HG02884 (cell line): ENCODE measurements at regions not wholly inside any gene's neighbourhood (a gene's known extent, or its start where the extent isn't known, plus 50 kb on each side); places are given as distances from the start of the nearest gene placed in this dataset.
"Not testable (repeated sequence)": the region's sequence is repeated elsewhere in the genome, so short reads cannot be mapped to it uniquely, and the experiment has no call there.

Experiments used
- ATAC-seq: cut with Tn5 transposase; IDR thresholded peaks from one replicate; pipeline ENCODE4 v1.9.1; 2021; ENCODE audit warnings: mild to moderate bottlenecking, moderate library complexity; ENCODE audit not compliant: unreplicated experiment

DNA sequence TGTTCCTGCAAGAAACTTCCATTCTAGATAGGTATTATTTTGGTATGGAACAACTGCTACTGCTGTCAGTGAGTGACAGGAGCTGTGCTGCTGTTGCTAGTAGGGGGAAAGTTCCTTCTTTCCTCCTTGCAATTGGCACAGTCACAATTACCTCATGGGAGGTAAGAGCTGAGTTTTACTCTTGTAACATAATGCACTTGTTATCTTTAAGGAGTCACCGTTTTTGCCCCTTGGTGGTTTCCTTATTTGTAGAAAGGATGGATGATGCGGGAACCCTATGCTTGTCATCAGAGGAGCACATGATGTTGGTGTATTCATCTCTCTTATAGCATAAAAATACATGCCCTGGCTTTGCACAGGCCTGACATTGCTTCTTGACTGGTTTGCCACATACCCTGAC is 234.7 kb upstream of the NPY start:
- no peak for ATAC-seq

DNA sequence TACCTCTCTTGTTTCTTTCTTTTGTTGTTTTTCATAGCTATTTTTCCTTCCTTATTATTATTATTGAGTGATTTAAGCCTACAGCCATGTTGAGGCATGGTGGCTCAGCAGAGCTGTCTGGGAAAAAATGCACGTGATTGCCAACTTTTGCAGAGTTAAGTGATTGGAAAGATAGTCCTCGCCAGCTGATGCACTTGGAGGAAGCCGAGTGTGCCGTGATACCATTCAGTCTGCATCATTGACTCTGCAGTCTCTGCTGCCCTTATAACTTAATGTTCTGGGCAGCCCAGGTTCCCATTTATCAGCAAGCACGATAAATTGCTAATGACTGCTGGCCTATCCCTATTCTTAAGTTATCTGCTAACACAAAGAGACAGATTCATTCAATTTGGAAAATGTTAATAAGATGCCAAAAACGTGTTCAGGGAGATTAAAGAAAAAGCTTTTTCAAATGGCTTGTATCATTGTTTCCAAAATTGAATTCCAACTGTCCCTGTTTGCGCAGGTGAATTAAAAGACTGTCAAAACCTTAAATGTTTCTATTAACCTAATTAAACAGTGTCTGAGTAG is 232.9 kb upstream of the NPY start:
- ATAC-seq = no peak

DNA sequence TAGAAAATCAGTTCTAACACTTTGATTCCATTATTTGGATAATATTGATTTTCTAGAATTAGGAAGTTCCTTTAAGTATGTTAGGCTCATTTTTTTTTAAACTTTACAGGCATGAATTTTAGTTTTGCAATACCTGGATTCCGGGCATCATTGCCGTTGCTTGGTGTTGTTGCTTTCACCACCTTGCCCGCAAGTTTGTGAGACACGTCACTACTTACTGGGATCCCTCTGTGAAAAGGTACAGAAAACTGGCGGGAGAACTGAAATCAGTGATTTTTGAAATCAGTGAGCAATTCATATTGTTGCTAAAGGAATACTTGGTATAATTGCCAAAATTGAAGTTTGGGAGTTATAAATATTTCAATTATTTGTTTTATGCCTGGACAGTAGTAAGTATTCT is 232.3 kb upstream of the NPY start:
- ATAC-seq = no peak

- ATAC-seq = no peak
These were observed 231.3 kb upstream of the NPY start for GRCh38 chr7:24052572-24053260.

- ATAC-seq = no peak
These were observed 229.8 kb upstream of the NPY start for GRCh38 chr7:24054236-24054635.

- no peak for ATAC-seq
These were observed 226.7 kb upstream of the NPY start for GRCh38 chr7:24057243-24057642.

GRCh38 chr7:24058953-24059352 is 225.0 kb upstream of the NPY start:
- no peak for ATAC-seq

GRCh38 chr7:24059775-24060174 is 224.2 kb upstream of the NPY start:
- ATAC-seq = no peak

DNA sequence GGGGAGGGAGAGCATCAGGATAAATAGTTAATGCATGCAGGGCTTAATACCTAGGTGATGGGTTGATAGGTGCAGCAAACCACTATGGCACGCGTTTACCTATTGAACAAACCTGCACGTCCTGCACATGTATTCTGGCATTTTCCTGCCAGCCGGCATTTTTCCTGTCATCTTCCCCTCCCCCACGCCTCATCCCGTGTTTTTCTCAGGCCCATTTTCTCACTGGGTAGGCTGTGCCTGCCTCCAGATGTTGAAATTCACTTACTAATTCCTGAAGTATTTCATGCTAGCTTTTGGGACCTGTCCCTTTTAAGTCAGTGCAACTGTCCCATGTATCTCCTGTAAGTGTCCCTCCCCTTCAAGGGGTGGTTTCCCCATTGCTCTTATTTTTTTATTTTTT is 220.3 kb upstream of the NPY start:
- ATAC-seq = no peak

GRCh38 chr7:24069751-24070150 is 214.2 kb upstream of the NPY start:
- no peak for ATAC-seq

- ATAC-seq = no peak
These were observed 210.2 kb upstream of the NPY start for GRCh38 chr7:24073651-24074420.

DNA sequence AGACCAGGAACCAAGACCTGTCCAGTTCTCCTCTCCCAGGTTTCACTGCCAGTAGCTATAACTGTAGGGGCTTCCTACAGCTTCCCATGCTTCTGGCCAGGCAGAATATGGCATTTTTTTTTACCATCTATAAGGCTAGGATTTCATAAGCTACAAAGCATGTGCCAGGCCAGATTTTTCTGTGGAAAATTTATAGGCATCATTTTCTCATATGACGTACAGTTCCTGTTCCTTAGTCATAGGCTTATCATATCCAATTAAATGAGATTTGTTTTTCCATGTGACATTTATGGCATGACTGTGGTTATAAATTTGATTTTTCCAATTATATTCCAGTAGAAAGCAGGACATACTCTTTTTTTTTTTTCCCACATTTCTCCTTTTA is 208.6 kb upstream of the NPY start:
- ATAC-seq = no peak

GRCh38 chr7:24082826-24083225 is 201.2 kb upstream of the NPY start:
- ATAC-seq = no peak

DNA sequence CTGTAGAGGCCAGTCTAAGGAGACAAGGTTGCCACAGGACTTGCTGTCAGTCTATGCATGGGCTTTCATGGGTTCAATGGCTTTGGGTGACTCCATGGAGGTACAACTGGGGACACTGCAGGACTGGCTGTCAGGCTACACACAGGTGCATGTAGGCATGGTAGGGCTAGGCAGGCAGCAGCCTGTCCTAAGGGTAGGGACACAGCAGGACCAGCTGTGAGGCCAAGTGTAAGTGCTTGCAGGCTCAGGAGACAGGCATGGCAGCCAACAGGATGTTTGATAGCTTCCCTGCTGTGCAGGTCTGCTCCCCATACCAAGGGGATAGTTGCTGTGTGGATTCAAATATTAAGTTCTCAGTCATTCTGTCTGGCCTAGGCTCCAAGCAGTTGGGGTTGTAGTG is 181.0 kb upstream of the NPY start:
- no peak for ATAC-seq

DNA sequence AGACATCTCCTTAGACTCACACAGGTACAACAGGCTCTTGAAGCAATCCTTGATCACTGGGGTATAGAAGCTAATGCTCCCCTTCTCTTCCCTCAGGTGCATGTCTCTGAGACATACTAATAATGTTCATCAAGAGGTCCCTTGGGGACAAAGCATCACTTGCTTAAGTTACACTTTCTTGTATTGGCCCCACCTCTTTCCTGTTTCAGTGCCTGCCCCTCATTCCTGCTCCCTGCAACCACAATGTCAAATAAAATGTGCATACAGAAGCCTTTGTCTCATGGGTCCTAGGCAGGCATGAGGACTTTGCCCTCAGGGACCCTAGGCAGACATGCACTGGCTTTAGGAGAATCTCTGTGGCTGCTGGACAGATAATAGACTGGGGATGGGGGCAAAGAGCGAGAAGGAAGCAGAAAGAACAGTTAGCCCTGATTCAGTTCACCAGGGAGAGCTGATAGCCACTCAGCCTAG is 175.0 kb upstream of the NPY start:
- no peak for ATAC-seq

- ATAC-seq = no peak
These were observed 173.9 kb upstream of the NPY start for GRCh38 chr7:24110056-24110455.

GRCh38 chr7:24113506-24113905 is 170.5 kb upstream of the NPY start:
- no peak for ATAC-seq

DNA sequence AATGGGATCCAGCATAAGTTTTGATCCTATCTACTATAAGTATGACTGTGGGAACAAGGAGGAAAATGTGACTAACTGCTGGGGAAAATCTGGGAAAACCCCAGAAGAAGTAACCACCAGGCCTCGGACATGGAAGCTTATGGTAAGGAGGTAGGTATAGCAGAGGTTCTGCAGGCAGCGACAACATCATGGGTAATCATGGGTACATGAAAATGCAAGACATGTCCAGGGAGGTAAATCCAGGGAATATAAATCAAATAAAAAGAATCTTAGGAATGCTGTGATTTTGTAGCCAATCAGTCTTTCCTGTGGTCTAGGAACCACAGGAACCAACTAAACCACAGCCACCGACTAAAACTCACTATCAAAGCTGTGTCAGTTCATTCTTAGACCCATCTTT is 168.3 kb upstream of the NPY start:
- no peak for ATAC-seq

- ATAC-seq = not testable (repeated sequence)
These were observed 166.0 kb upstream of the NPY start for GRCh38 chr7:24117903-24118499.

DNA sequence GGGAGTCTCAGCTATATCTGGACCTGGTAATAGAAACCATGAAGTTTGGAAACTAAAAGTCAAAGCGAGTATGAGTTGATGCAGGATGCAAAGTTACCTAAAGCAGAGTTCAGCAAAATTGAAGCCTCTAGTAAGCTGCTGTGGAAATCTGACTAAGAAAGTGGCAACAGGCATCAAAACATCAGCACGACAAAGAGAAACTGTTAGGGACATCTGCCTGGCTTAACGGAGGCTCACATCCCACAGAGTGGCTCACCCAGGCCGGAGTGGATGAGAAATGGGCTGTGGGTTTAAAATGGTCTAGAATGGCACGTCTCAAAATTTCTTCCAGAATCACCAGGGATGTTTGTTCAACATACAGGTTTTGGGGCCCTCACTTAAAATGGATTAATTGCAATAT is 164.1 kb upstream of the NPY start:
- ATAC-seq = no peak

- ATAC-seq = no peak
These were observed 160.9 kb upstream of the NPY start for GRCh38 chr7:24123076-24123475.

DNA sequence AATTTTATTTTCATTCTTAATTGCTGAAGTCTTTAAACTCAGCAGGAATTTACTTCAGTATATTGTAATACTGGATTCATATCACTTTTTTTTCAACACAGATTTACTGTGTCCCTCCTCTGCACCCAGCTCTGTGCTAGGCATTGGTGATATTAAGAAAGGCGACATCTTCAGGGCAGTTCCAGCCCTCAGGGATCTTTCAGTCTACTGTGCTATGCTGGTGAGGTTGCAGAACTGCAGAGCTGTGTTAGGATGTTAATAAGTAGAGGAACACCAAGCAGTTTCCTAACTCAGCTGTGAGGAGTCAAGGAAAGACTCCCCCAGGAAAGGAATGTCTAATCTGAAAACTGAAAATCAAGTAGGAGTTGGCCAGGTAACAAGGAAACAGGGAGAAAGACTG is 158.2 kb upstream of the NPY start:
- no peak for ATAC-seq
